ENCODE measurements at regions not wholly inside any gene's neighbourhood (a gene's known extent, or its start where the extent isn't known, plus 50 kb on each side); places are given as distances from the start of the nearest gene placed in this dataset.

DNA sequence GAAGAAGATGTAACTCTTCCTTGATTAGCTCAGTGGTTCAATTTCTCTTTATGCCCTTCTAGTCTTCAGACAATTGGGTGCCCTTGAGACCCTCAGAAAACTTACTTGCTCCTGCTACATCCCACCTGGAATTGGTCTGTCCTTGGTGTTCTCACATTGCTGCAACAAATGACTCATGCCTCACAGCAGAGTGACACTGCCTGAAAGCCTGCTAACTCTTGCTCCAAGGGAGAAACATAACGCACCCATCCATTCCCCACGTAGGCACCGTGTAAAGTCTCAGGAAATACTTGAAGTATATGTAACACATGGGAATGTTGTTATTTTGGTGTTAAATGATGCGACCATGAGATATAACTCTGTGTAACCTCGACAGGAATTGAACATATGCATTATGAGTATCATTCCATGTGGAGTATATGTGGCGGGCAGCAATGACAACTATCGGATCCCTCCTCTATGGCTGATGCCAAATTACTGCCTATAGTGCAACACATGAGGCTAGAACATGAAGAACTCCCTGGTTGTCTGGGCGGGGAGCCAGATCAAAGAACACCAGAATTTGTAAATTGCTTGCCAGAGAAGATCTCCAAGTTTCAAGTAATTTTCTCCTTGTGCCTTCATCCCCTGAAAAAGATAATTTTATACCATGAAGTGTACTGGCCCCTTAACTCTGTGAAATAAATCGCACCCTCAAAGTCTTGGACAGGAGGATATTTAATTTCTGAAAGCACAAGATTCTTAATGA is 231.3 kb upstream of the STK26 start:
- Histone ChIP-seq H3K4me3 (ENCODE audit: insufficient read depth in 1 of 2, low read depth in 1 of 2, low read length in 2 of 2) (peak overlapping the region in 1 of 2 experiments; percentile 79), H3K36me3 (ENCODE audit: control insufficient read depth in 1 of 2, insufficient read depth in 2 of 2, low read depth in 1 of 2, low read length in 2 of 2) (peaks cover 0 to 19% of the 10 kb centered on the region in 2 experiments), H2BK12ac (ENCODE audit: low read length in 2 of 2) (no peak overlapping the region), H3K18ac (ENCODE audit: low read depth in 1 of 2, low read length in 2 of 2) (no peak overlapping the region), H3K27ac (ENCODE audit: low read length, poor library complexity, severe bottlenecking) (no peak overlapping the region), H2BK15ac (ENCODE audit: low read depth, poor library complexity, severe bottlenecking) (no peak overlapping the region), H2AFZ (ENCODE audit: low read depth, low read length) (no peak overlapping the region), H3K4ac (ENCODE audit: low read depth in 1 of 2, low read length in 2 of 2) (no peak overlapping the region), H4K91ac (ENCODE audit: low read length) (no peak overlapping the region), H3K14ac (ENCODE audit: low read length in 2 of 2) (no peak overlapping the region), H4K8ac (ENCODE audit: low read length) (no peak overlapping the region), H2BK5ac (ENCODE audit: low read depth, low read length, poor library complexity, severe bottlenecking) (no peak overlapping the region), H3K79me1 (replicated peaks; ENCODE audit: low read length, poor library complexity, severe bottlenecking) (no peaks in the 10 kb centered on the region), H3K9ac (ENCODE audit: low read length) (peak overlapping the region; percentile 75), H3K4me1 (ENCODE audit: control insufficient read depth, insufficient read depth, low read depth, low read length) (no peaks in the 10 kb centered on the region), H3K9me3 (ENCODE audit: control insufficient read depth, low read length) (no peaks in the 10 kb centered on the region), H2AK5ac (ENCODE audit: low read length, severe bottlenecking) (no peak overlapping the region), H2BK120ac (ENCODE audit: low read depth, low read length) (no peak overlapping the region), H3K4me2 (ENCODE audit: low read length, poor library complexity, severe bottlenecking) (no peak overlapping the region), H3K23ac (ENCODE audit: low read length in 2 of 2) (no peak overlapping the region), H3K27me3 (ENCODE audit: control insufficient read depth in 1 of 2, insufficient read depth in 1 of 2, low read length in 2 of 2) (peaks cover 0 to 35% of the 10 kb centered on the region in 2 experiments)
- WGBS, result 97% methylated on average over 9 of the region's 9 CpGs
- no peak for DNase-seq

DNA sequence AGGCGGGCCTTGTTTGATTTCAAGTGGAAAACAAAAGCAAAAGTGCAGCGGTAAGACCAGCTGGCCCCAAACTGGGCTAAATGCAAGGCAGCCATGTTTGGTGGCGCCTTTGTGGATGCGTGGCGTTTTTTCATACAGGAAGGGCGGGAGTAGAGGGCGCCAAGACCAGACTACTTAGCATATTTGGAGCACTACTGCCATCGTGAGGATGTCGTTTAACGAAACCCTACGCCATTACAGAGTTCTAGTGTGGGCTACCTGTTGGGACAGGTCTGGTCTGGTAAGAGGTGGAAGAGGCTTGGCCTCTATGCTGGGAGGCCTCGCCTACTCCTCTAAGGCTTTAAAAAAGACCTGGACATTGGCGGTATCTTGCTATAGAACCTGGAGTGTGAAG is 230.7 kb upstream of the STK26 start:
- H3K27ac ChIP-seq (ENCODE audit: low read length, poor library complexity, severe bottlenecking), result no peak overlapping the region
- H3K4me2 ChIP-seq (ENCODE audit: low read length, poor library complexity, severe bottlenecking), result no peak overlapping the region
- H3K9ac ChIP-seq (ENCODE audit: low read length), result peak overlapping the region; percentile 82
- H3K27me3 ChIP-seq (ENCODE audit: control insufficient read depth in 1 of 2, insufficient read depth in 1 of 2, low read length in 2 of 2), result peaks cover 0 to 33% of the 10 kb centered on the region in 2 experiments
- no peak overlapping the region for H2BK5ac ChIP-seq (ENCODE audit: low read depth, low read length, poor library complexity, severe bottlenecking)
- H3K9me3 ChIP-seq (ENCODE audit: control insufficient read depth, low read length), result no peaks in the 10 kb centered on the region
- WGBS, result 98% methylated on average over 13 of the region's 13 CpGs
- peak overlapping the region in 1 of 2 experiments; percentile 79 for H3K4me3 ChIP-seq (ENCODE audit: insufficient read depth in 1 of 2, low read depth in 1 of 2, low read length in 2 of 2)
- H4K91ac ChIP-seq (ENCODE audit: low read length), result no peak overlapping the region
- H2BK12ac ChIP-seq (ENCODE audit: low read length in 2 of 2), result no peak overlapping the region
- H3K18ac ChIP-seq (ENCODE audit: low read depth in 1 of 2, low read length in 2 of 2), result no peak overlapping the region
- no peaks in the 10 kb centered on the region for H3K79me1 ChIP-seq (replicated peaks; ENCODE audit: low read length, poor library complexity, severe bottlenecking)
- no peak overlapping the region for H4K8ac ChIP-seq (ENCODE audit: low read length)
- H2AFZ ChIP-seq (ENCODE audit: low read depth, low read length), result no peak overlapping the region
- no peak overlapping the region for H2BK120ac ChIP-seq (ENCODE audit: low read depth, low read length)
- peaks cover 0 to 19% of the 10 kb centered on the region in 2 experiments for H3K36me3 ChIP-seq (ENCODE audit: control insufficient read depth in 1 of 2, insufficient read depth in 2 of 2, low read depth in 1 of 2, low read length in 2 of 2)
- no peaks in the 10 kb centered on the region for H3K4me1 ChIP-seq (ENCODE audit: control insufficient read depth, insufficient read depth, low read depth, low read length)
- H3K14ac ChIP-seq (ENCODE audit: low read length in 2 of 2), result no peak overlapping the region
- H2BK15ac ChIP-seq (ENCODE audit: low read depth, poor library complexity, severe bottlenecking), result no peak overlapping the region
- H3K23ac ChIP-seq (ENCODE audit: low read length in 2 of 2), result no peak overlapping the region
- DNase-seq, result no peak
- H3K4ac ChIP-seq (ENCODE audit: low read depth in 1 of 2, low read length in 2 of 2), result no peak overlapping the region
- H2AK5ac ChIP-seq (ENCODE audit: low read length, severe bottlenecking), result no peak overlapping the region

DNA sequence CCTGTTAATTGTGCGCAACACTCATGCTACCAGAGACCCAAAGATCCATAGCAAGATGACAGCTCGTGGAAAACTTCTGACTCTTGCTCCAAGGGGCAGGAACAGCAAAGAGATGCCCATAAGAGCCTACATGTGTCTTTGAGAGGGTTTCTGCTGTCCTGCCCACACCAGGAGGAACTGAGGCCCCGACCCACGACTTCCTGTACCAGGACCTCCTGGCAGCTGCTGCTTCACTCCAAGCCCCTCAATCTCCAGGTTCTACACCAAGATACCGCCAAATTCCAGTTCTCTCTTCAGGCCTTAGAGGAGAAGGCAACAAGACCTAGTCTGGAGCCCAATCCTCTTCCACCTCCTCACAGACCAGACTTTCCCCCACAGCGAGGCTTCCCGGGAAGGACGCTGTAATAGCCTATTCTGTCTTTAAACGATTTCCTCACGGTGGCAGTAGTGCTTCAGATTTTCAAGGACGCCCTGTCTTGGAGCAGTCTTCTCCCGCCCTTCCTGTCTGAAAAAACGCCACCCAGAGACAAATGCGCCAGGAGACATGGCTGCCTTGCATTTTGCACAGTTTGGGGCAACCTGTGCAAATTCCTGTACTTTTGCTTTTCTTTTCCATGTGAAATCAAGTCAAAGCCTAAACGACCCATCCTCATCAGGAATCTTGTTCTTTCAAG is 230.2 kb upstream of the STK26 start:
- H3K14ac ChIP-seq (ENCODE audit: low read length in 2 of 2), result no peak overlapping the region
- H2AK5ac ChIP-seq (ENCODE audit: low read length, severe bottlenecking), result no peak overlapping the region
- no peak overlapping the region for H2AFZ ChIP-seq (ENCODE audit: low read depth, low read length)
- H3K9me3 ChIP-seq (ENCODE audit: control insufficient read depth, low read length), result no peaks in the 10 kb centered on the region
- H3K4me2 ChIP-seq (ENCODE audit: low read length, poor library complexity, severe bottlenecking), result no peak overlapping the region
- H3K18ac ChIP-seq (ENCODE audit: low read depth in 1 of 2, low read length in 2 of 2), result no peak overlapping the region
- no peaks in the 10 kb centered on the region for H3K4me1 ChIP-seq (ENCODE audit: control insufficient read depth, insufficient read depth, low read depth, low read length)
- peaks cover 0 to 33% of the 10 kb centered on the region in 2 experiments for H3K27me3 ChIP-seq (ENCODE audit: control insufficient read depth in 1 of 2, insufficient read depth in 1 of 2, low read length in 2 of 2)
- H3K23ac ChIP-seq (ENCODE audit: low read length in 2 of 2), result no peak overlapping the region
- no peak overlapping the region for H2BK12ac ChIP-seq (ENCODE audit: low read length in 2 of 2)
- H3K9ac ChIP-seq (ENCODE audit: low read length), result peak overlapping the region; percentile 82
- no peak overlapping the region for H4K91ac ChIP-seq (ENCODE audit: low read length)
- H2BK15ac ChIP-seq (ENCODE audit: low read depth, poor library complexity, severe bottlenecking), result no peak overlapping the region
- peaks cover 0 to 19% of the 10 kb centered on the region in 2 experiments for H3K36me3 ChIP-seq (ENCODE audit: control insufficient read depth in 1 of 2, insufficient read depth in 2 of 2, low read depth in 1 of 2, low read length in 2 of 2)
- no peak for DNase-seq
- peak overlapping the region in 1 of 2 experiments; percentile 79 for H3K4me3 ChIP-seq (ENCODE audit: insufficient read depth in 1 of 2, low read depth in 1 of 2, low read length in 2 of 2)
- H3K27ac ChIP-seq (ENCODE audit: low read length, poor library complexity, severe bottlenecking), result no peak overlapping the region
- no peak overlapping the region for H3K4ac ChIP-seq (ENCODE audit: low read depth in 1 of 2, low read length in 2 of 2)
- no peaks in the 10 kb centered on the region for H3K79me1 ChIP-seq (replicated peaks; ENCODE audit: low read length, poor library complexity, severe bottlenecking)
- no peak overlapping the region for H2BK120ac ChIP-seq (ENCODE audit: low read depth, low read length)
- H4K8ac ChIP-seq (ENCODE audit: low read length), result no peak overlapping the region
- 98% methylated on average over 13 of the region's 15 CpGs for WGBS
- no peak overlapping the region for H2BK5ac ChIP-seq (ENCODE audit: low read depth, low read length, poor library complexity, severe bottlenecking)

- no peak overlapping the region for H2BK15ac ChIP-seq (ENCODE audit: low read depth, poor library complexity, severe bottlenecking)
- H3K14ac ChIP-seq (ENCODE audit: low read length in 2 of 2), result peak overlapping the region in 1 of 2 experiments; percentile 28
- no peak overlapping the region for H4K8ac ChIP-seq (ENCODE audit: low read length)
- no peaks in the 10 kb centered on the region for H3K9me3 ChIP-seq (ENCODE audit: control insufficient read depth, low read length)
- no peaks in the 10 kb centered on the region for H3K4me1 ChIP-seq (ENCODE audit: control insufficient read depth, insufficient read depth, low read depth, low read length)
- H3K4me2 ChIP-seq (ENCODE audit: low read length, poor library complexity, severe bottlenecking), result no peak overlapping the region
- over 99% methylated on average over 41 of the region's 44 CpGs for WGBS
- H4K91ac ChIP-seq (ENCODE audit: low read length), result no peak overlapping the region
- H3K27ac ChIP-seq (ENCODE audit: low read length, poor library complexity, severe bottlenecking), result no peak overlapping the region
- no peaks in the 10 kb centered on the region for H3K79me1 ChIP-seq (replicated peaks; ENCODE audit: low read length, poor library complexity, severe bottlenecking)
- H2BK120ac ChIP-seq (ENCODE audit: low read depth, low read length), result no peak overlapping the region
- DNase-seq, result no peak
- H3K27me3 ChIP-seq (ENCODE audit: control insufficient read depth in 1 of 2, insufficient read depth in 1 of 2, low read length in 2 of 2), result peaks cover 0 to 18% of the 10 kb centered on the region in 2 experiments
- peaks cover 0 to 19% of the 10 kb centered on the region in 2 experiments for H3K36me3 ChIP-seq (ENCODE audit: control insufficient read depth in 1 of 2, insufficient read depth in 2 of 2, low read depth in 1 of 2, low read length in 2 of 2)
- no peak overlapping the region for H3K4me3 ChIP-seq (ENCODE audit: insufficient read depth in 1 of 2, low read depth in 1 of 2, low read length in 2 of 2)
- no peak overlapping the region for H2AK5ac ChIP-seq (ENCODE audit: low read length, severe bottlenecking)
- no peak overlapping the region for H2BK12ac ChIP-seq (ENCODE audit: low read length in 2 of 2)
- no peak overlapping the region for H3K4ac ChIP-seq (ENCODE audit: low read depth in 1 of 2, low read length in 2 of 2)
- H3K18ac ChIP-seq (ENCODE audit: low read depth in 1 of 2, low read length in 2 of 2), result no peak overlapping the region
- H2AFZ ChIP-seq (ENCODE audit: low read depth, low read length), result no peak overlapping the region
- H3K23ac ChIP-seq (ENCODE audit: low read length in 2 of 2), result no peak overlapping the region
- H2BK5ac ChIP-seq (ENCODE audit: low read depth, low read length, poor library complexity, severe bottlenecking), result no peak overlapping the region
- no peak overlapping the region for H3K9ac ChIP-seq (ENCODE audit: low read length)
Measured at GRCh38 chrX:131795442-131796229, 227.5 kb upstream of the STK26 start.
